NK-92 treated with Interleukin-12 subunit alpha and Interleukin-12 subunit beta, amount 100 ng/mL, for 24 hours (cell line): ENCODE measurements at regions not wholly inside any gene's neighbourhood (a gene's known extent, or its start where the extent isn't known, plus 50 kb on each side); places are given as distances from the start of the nearest gene placed in this dataset.
"Not testable (repeated sequence)": the region's sequence is repeated elsewhere in the genome, so short reads cannot be mapped to it uniquely, and the experiment has no call there.

Experiments used
- DNase-seq: peaks from one replicate; lab custom pipeline; 2025; lab: John Stamatoyannopoulos, UW

- DNase-seq: no peak
Measured at GRCh38 chr10:25867321-25867720, 66.7 kb upstream of the MYO3A start.

DNA sequence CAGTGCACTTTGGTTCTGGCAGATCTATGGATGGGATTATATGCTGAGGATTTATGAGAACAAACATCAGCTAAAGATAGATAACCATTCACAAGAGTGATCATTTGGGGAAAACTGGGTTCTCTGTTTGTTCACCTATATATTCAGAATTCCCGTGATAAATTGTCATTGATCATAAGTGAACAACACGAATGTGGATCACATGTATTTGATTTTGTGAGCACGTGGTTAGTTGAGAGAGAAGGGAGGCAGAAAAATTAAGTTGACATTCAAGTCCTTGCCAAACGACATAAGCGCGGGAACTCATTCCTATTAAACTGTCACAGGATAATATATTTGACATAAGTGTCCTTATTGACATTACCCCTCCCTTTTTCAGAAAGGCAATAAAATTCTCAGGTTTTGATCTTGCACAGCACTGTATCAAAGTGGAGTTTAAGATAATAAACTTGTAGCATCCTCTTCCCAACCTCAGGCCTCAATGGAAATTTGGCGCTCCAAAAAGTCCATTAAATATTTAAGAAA lies 64.9 kb upstream of the MYO3A start:
- DNase-seq: no peak

DNA sequence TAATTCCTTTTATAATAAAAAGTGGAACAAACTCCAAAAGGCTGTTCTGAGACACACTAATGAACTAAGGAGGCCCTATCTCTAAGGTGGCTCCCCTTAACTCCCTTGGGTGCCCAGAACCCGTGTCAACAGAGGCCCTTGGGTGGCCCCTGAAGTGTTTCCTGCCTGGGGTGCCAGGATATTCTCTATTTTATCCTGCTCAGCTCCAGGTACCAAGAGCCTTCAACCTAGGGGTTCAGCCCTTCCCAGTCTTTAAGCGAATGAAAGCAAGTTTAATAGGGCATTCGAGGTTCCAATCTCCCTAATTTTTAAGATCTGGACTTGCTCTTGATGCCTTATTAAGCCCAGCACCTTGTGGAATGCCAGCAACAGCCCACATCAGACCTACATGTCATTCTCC lies 64.4 kb upstream of the MYO3A start:
- DNase-seq: no peak

DNA sequence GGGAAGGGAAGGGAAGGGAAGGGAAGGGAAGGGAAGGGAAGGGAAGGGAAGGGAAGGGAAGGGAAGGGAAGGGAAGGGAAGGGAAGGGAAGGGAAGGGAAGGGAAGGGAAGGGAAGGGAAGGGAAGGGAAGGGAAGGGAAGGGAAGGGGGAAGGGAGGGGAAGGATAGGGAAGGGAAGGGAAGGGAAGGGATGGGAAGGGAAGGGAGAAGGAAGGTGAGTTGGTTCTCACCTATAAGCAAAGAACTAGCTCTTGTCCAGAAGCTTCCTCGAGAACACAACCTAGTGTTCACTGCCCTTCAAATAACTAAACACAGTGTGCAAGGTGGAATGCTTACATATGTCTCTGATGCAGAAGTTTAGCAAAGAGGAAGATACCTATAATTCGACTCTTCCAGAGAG lies 59.6 kb upstream of the MYO3A start:
- DNase-seq: not testable (repeated sequence)

DNA sequence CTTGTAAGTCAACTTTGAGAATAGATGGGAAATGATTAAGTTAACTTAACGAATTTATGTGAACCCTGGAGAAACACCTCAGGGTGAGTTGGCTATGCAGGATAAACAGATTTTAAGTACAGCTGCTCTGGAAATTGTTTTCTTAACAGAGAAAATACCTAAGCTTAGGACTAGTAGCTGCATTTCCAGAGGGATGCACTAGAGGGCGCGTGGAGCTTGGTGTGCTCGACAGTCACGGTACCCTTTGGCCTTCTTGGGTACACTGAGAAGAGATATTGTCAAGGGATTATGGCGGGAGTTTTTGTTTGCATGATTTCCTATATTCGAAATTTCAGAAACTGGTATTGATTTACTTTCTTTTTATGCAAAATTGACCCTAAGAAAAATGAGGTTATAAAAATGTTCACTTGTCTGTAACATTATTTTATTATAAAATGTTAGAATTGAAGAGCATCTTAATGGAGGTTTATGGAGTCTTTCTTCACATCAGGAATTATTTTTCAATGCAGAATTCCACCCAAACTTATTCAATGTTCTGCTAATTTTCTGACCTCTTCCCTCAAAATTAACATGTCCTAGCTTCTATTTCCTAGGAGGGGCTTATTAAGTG lies 58.4 kb upstream of the MYO3A start:
- peak; percentile 1 for DNase-seq

- no peak for DNase-seq
Measured at GRCh38 chr10:25877296-25877695, 56.7 kb upstream of the MYO3A start.
